H9 (cell line): ENCODE measurements at regions not wholly inside any gene's neighbourhood (a gene's known extent, or its start where the extent isn't known, plus 50 kb on each side); places are given as distances from the start of the nearest gene placed in this dataset.
A peak's percentile ranks its signal among the peaks of the same experiment; 100 is the strongest.

ENCODE experiments used
- DNase-seq: peaks from one replicate; pipeline ENCODE4 v3.0.0-alpha.2; 2017
- H2AFZ ChIP-seq: one replicate; pipeline ENCODE4 v1.6.1; 2013; ENCODE audit warnings: mild to moderate bottlenecking, low read length, control low read depth, moderate library complexity
- H2AK5ac ChIP-seq: 2 replicates; pipeline ENCODE4 v1.6.1; 2013; ENCODE audit warnings: low read length, control low read depth, mixed read lengths; ENCODE audit not compliant: insufficient read length
- H2BK120ac ChIP-seq: one replicate; pipeline ENCODE4 v1.6.1; 2013; ENCODE audit warnings: low read depth, mild to moderate bottlenecking, low read length, control low read depth, inconsistent platforms; ENCODE audit not compliant: poor library complexity, severe bottlenecking
- H2BK12ac ChIP-seq: 2 replicates; pipeline ENCODE4 v1.6.1; 2013; ENCODE audit warnings: low read length, control low read depth, mixed read lengths, low read depth; ENCODE audit not compliant: insufficient read length
- H2BK15ac ChIP-seq: 2 replicates; pipeline ENCODE4 v1.6.1; 2013; ENCODE audit warnings: low read depth, low read length, control low read depth
- H2BK20ac ChIP-seq: one replicate; pipeline ENCODE4 v1.6.1; 2013; ENCODE audit warnings: low read depth, mild to moderate bottlenecking, low read length, control low read depth, inconsistent platforms; ENCODE audit not compliant: poor library complexity, severe bottlenecking
- H2BK5ac ChIP-seq: 2 replicates; pipeline ENCODE4 v1.6.1; 2013; ENCODE audit warnings: low read length, control low read depth, mixed read lengths; ENCODE audit not compliant: insufficient read length
- H3K14ac ChIP-seq: 2 replicates; pipeline ENCODE4 v1.6.1; 2013; ENCODE audit warnings: low read length, control low read depth; ENCODE audit not compliant: insufficient read depth
- H3K18ac ChIP-seq: 2 replicates; pipeline ENCODE4 v1.6.1; 2013; ENCODE audit warnings: low read depth, mild to moderate bottlenecking, mixed read lengths, low read length, control low read depth; ENCODE audit not compliant: insufficient read length
- H3K23ac ChIP-seq: 2 replicates; pipeline ENCODE4 v1.6.1; 2013; ENCODE audit warnings: low read length, control low read depth, mixed read lengths, low read depth; ENCODE audit not compliant: insufficient read length
- H3K23me2 ChIP-seq: 2 replicates; pipeline ENCODE4 v1.6.1; 2013; ENCODE audit warnings: low read depth, mild to moderate bottlenecking, mixed read lengths, low read length, control low read depth; ENCODE audit not compliant: insufficient read length, poor library complexity, severe bottlenecking
- H3K27ac ChIP-seq: 2 replicates; pipeline ENCODE4 v1.5.1; 2013; ENCODE audit warnings: low read length, control low read depth, mixed read lengths, low read depth; ENCODE audit not compliant: insufficient read length
- H3K27me3 ChIP-seq: 2 replicates; pipeline ENCODE4 v1.6.1; 2013; ENCODE audit warnings: low read length, control low read depth, inconsistent platforms; ENCODE audit not compliant: insufficient read depth
- H3K4ac ChIP-seq: 2 replicates; pipeline ENCODE4 v1.6.1; 2013; ENCODE audit warnings: low read depth, mild to moderate bottlenecking, control low read depth, inconsistent platforms, low read length, moderate library complexity
- H3K4me1 ChIP-seq: 2 replicates; pipeline ENCODE4 v1.6.1; 2013; ENCODE audit warnings: low read length, control low read depth, inconsistent platforms; ENCODE audit not compliant: insufficient read depth
- H3K4me2 ChIP-seq: 2 replicates; pipeline ENCODE4 v1.6.1; 2013; ENCODE audit warnings: low read length, control low read depth, mixed read lengths; ENCODE audit not compliant: insufficient read length, insufficient read depth
- H3K56ac ChIP-seq: 2 replicates; pipeline ENCODE4 v1.6.1; 2013; ENCODE audit warnings: low read depth, mild to moderate bottlenecking, mixed read lengths, low read length, control low read depth; ENCODE audit not compliant: insufficient read length
- H3K79me1 ChIP-seq: 2 replicates; pipeline ENCODE4 v1.6.1; 2013; ENCODE audit warnings: low read depth, mild to moderate bottlenecking, moderate library complexity, low read length, control low read depth, inconsistent platforms; ENCODE audit not compliant: insufficient read depth, poor library complexity, severe bottlenecking
- H3K79me2 ChIP-seq: 2 replicates; pipeline ENCODE4 v1.6.1; 2013; ENCODE audit warnings: low read length, control low read depth, inconsistent platforms; ENCODE audit not compliant: insufficient read depth
- H3K9ac ChIP-seq: 2 replicates; pipeline ENCODE4 v1.6.1; 2013; ENCODE audit warnings: low read length, control low read depth, mixed read lengths; ENCODE audit not compliant: insufficient read length; ENCODE audit errors: extremely low read depth
- H3K9me3 ChIP-seq: one replicate; pipeline ENCODE4 v1.6.1; 2013; ENCODE audit warnings: low read depth, low read length, inconsistent platforms; ENCODE audit not compliant: control insufficient read depth
- H3T11ph ChIP-seq: one replicate; pipeline ENCODE4 v1.6.1; 2013; ENCODE audit warnings: mild to moderate bottlenecking, low read length, control low read depth, inconsistent platforms
- H4K20me1 ChIP-seq: one replicate; pipeline ENCODE4 v1.6.1; 2013; ENCODE audit not compliant: control insufficient read depth, insufficient read length, insufficient read depth
- H4K5ac ChIP-seq: 2 replicates; pipeline ENCODE4 v1.6.1; 2013; ENCODE audit warnings: low read depth, mild to moderate bottlenecking, mixed read lengths, low read length, control low read depth; ENCODE audit not compliant: insufficient read length
- H4K8ac ChIP-seq: replicated peaks from 2 replicates; pipeline ENCODE4 v1.6.1; 2013; ENCODE audit warnings: low read length, control low read depth, mixed read lengths, low read depth; ENCODE audit not compliant: insufficient read length
- H4K91ac ChIP-seq: 2 replicates; pipeline ENCODE4 v1.6.1; 2013; ENCODE audit warnings: low read depth, mild to moderate bottlenecking, moderate library complexity, mixed read lengths, low read length, control low read depth; ENCODE audit not compliant: insufficient read length
- H3K27ac Mint-ChIP-seq, 3 experiments: 2 replicates in 2 of 3; 3 replicates in 1 of 3; pipeline ENCODE4 v1.8.0; 2020 to 2021; ENCODE audit warnings: mixed read lengths in 3 of 3, mild to moderate bottlenecking in 1 of 3, moderate library complexity in 1 of 3
- H3K27me3 Mint-ChIP-seq: 2 replicates; pipeline ENCODE4 v1.8.0; 2021; ENCODE audit warnings: low read depth, mild to moderate bottlenecking, moderate library complexity, mixed read lengths
- H3K36me3 Mint-ChIP-seq, 3 experiments: 2 replicates in 2 of 3; 3 replicates in 1 of 3; pipeline ENCODE4 v1.8.0; 2020 to 2021; ENCODE audit warnings: low read depth in 3 of 3, mixed read lengths in 3 of 3; ENCODE audit not compliant: insufficient read depth in 1 of 3
- H3K4me1 Mint-ChIP-seq, 2 experiments: 2 replicates each; pipeline ENCODE4 v1.8.0; 2020; ENCODE audit warnings: mixed read lengths in 2 of 2
- H3K4me3 Mint-ChIP-seq, 2 experiments: 2 replicates in 1 of 2; 3 replicates in 1 of 2; pipeline ENCODE4 v1.8.0; 2020 to 2021; ENCODE audit warnings: mild to moderate bottlenecking in 2 of 2, mixed read lengths in 2 of 2, moderate library complexity in 1 of 2
- H3K9me3 Mint-ChIP-seq, 2 experiments: 2 replicates in 1 of 2; 3 replicates in 1 of 2; pipeline ENCODE4 v1.8.0; 2020; ENCODE audit warnings: mild to moderate bottlenecking in 2 of 2, mixed read lengths in 2 of 2, moderate library complexity in 1 of 2
- whole genome bisulfite sequencing: extraction: QIAGEN DNeasy Blood & Tissue Kit; methylation state at CpG from one replicate; pipeline ENCODE4 v1.1.7; 2013; ENCODE audit warnings: missing lambda C conversion rate, low lambda C conversion rate, mixed read lengths; ENCODE audit not compliant: insufficient read length; ENCODE audit errors: extremely low coverage; 5-methylcytosine and 5-hydroxymethylcytosine counted together
- TF ChIP-seq, protein P1 (sequence below): fragments of 200-600 bp; sonication (generic); conservative IDR thresholded peaks from 3 replicates; pipeline ENCODE4 v1.8.0; 2021; ENCODE audit warnings: antibody characterized with exemption, mild to moderate bottlenecking

GRCh38 chr5:159746707-159747106 lies 169.6 kb upstream of the ADRA1B start:
- Histone ChIP-seq H3K27me3 (no peaks in the 10 kb centered on the region), H4K5ac (no peak overlapping the region), H3K4ac (no peak overlapping the region), H3K79me1 (no peaks in the 10 kb centered on the region), H4K8ac (no peak overlapping the region), H2BK20ac (no peak overlapping the region), H4K91ac (no peak overlapping the region), H3K14ac (no peak overlapping the region), H3K27ac (no peak overlapping the region), H2BK5ac (no peak overlapping the region), H2AFZ (no peak overlapping the region), H3K79me2 (no peaks in the 10 kb centered on the region), H4K20me1 (no peaks in the 10 kb centered on the region), H3K4me1 (no peaks in the 10 kb centered on the region), H3T11ph (no peak overlapping the region), H2BK120ac (no peak overlapping the region), H3K23ac (no peak overlapping the region), H2BK12ac (no peak overlapping the region), H3K9me3 (no peaks in the 10 kb centered on the region), H3K9ac (no peak overlapping the region), H2BK15ac (no peak overlapping the region), H3K4me2 (no peak overlapping the region), H3K56ac (no peak overlapping the region), H3K18ac (no peak overlapping the region), H2AK5ac (no peak overlapping the region), H3K23me2 (no peaks in the 10 kb centered on the region)
- no CpG with 5 or more reads among the region's 4 CpGs for WGBS
- H3K4me1 Mint-ChIP-seq, result peaks cover 6 to 8% of the 10 kb centered on the region in 2 experiments; a peak in 2 of 4 replicates
- H3K4me3 Mint-ChIP-seq, result no peak overlapping the region
- 0 out of 7 replicates have a peak overlapping the region, but pooled peaks of 1 of the 3 experiments have one; percentile 6 for H3K27ac Mint-ChIP-seq
- no peaks in the 10 kb centered on the region for H3K36me3 Mint-ChIP-seq
- TF ChIP-seq, protein P1, sequence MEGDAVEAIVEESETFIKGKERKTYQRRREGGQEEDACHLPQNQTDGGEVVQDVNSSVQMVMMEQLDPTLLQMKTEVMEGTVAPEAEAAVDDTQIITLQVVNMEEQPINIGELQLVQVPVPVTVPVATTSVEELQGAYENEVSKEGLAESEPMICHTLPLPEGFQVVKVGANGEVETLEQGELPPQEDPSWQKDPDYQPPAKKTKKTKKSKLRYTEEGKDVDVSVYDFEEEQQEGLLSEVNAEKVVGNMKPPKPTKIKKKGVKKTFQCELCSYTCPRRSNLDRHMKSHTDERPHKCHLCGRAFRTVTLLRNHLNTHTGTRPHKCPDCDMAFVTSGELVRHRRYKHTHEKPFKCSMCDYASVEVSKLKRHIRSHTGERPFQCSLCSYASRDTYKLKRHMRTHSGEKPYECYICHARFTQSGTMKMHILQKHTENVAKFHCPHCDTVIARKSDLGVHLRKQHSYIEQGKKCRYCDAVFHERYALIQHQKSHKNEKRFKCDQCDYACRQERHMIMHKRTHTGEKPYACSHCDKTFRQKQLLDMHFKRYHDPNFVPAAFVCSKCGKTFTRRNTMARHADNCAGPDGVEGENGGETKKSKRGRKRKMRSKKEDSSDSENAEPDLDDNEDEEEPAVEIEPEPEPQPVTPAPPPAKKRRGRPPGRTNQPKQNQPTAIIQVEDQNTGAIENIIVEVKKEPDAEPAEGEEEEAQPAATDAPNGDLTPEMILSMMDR, result no peak
- peaks cover 2% of the 10 kb centered on the region; the same call in 1 of the 2 replicates for H3K27me3 Mint-ChIP-seq
- peaks cover 5 to 8% of the 10 kb centered on the region in 2 experiments; a peak in 3 of 5 replicates for H3K9me3 Mint-ChIP-seq
- DNase-seq, result no peak
